NT2/D1 (cell line): ENCODE measurements at regions not wholly inside any gene's neighbourhood (a gene's known extent, or its start where the extent isn't known, plus 50 kb on each side); places are given as distances from the start of the nearest gene placed in this dataset.

Experiments
- DNase-seq: peaks from one replicate; pipeline ENCODE4 v3.0.0-alpha.2; 2011; ENCODE audit warnings: low read depth, low spot score
- H3K27me3 ChIP-seq: 2 replicates; pipeline ENCODE4 v1.6.0; 2011; ENCODE audit warnings: mild to moderate bottlenecking; ENCODE audit not compliant: insufficient read length, insufficient read depth
- H3K36me3 ChIP-seq: 2 replicates; pipeline ENCODE4 v1.6.1; 2011; ENCODE audit warnings: mild to moderate bottlenecking, low read length, mixed read lengths; ENCODE audit not compliant: insufficient read depth, insufficient read length
- H3K4me1 ChIP-seq: 2 replicates; pipeline ENCODE4 v1.5.1; 2011; ENCODE audit not compliant: insufficient read depth, insufficient read length
- H3K4me3 ChIP-seq: 2 replicates; pipeline ENCODE4 v1.5.1; 2011; ENCODE audit warnings: low read depth; ENCODE audit not compliant: insufficient read length
- H3K9ac ChIP-seq: 2 replicates; pipeline ENCODE4 v1.6.0; 2011; ENCODE audit warnings: low read depth; ENCODE audit not compliant: insufficient read length
- H3K9me3 ChIP-seq: 2 replicates; pipeline ENCODE4 v1.5.1; 2011; ENCODE audit warnings: mild to moderate bottlenecking, low read length; ENCODE audit not compliant: insufficient read depth
- SUZ12 ChIP-seq: IDR thresholded peaks from 2 replicates; pipeline ENCODE4 v1.6.1; 2011; ENCODE audit not compliant: insufficient read length, insufficient read depth; ENCODE audit errors: extremely low read depth
- YY1 ChIP-seq: IDR thresholded peaks from 2 replicates; pipeline ENCODE4 v1.6.1; 2011; ENCODE audit not compliant: insufficient read length, insufficient read depth
- ZNF274 ChIP-seq: IDR thresholded peaks from 2 replicates; pipeline ENCODE4 v1.6.1; 2011; ENCODE audit warnings: mild to moderate bottlenecking, low read depth, low read length

DNA sequence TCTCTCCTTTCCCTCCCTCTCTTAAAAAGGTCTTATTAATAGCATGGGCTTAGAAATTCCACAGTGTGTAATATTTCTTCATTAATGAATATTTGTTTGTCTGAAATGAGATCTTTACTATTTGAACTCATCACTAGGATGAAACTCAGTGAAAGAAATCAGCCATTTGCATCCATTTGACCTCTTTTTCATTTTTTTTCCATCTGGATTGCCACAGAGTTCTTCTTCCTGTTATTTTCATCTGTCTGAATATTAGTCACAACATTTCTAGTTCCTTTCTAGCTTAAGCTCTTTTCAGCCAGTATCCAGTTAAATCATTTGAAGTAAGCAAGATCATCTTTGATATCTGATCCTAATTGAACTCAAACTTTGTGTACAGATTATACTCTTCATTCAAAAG, 69.2 kb upstream of the PLS3 start:
- no peaks in the 10 kb centered on the region for H3K27me3 ChIP-seq
- H3K9me3 ChIP-seq: no peaks in the 10 kb centered on the region
- H3K4me1 ChIP-seq: no peaks in the 10 kb centered on the region

DNA sequence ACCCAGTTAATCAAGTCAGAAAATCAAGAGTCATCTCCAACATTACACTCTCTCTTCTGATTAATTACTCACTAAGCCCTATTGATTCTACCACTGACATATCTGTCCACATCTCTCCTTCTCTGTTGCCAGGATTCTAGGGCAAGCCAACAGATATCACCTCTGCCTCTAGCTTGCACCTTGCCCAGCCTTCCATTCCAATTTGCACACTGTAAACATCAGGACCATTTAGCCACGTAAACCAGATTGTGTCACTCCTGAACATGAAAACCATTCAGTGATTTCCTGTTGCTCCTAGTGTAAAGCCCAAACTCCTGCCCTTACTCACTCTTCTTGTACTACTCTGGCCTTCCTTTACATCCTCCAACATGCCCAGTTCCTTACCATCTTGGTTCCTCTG, 68.0 kb upstream of the PLS3 start:
- H3K4me3 ChIP-seq: no peak overlapping the region
- no peak for TF ChIP-seq ZNF274
- no peak for TF ChIP-seq SUZ12
- no peak for TF ChIP-seq YY1
- no peaks in the 10 kb centered on the region for H3K4me1 ChIP-seq
- no peak overlapping the region for H3K9ac ChIP-seq
- no peaks in the 10 kb centered on the region for H3K27me3 ChIP-seq
- no peak for DNase-seq
- no peaks in the 10 kb centered on the region for H3K36me3 ChIP-seq
- H3K9me3 ChIP-seq: no peaks in the 10 kb centered on the region

More for the DNA sequence above, 69.2 kb upstream of the PLS3 start:
- TF ChIP-seq YY1: no peak
- TF ChIP-seq SUZ12: no peak
- TF ChIP-seq ZNF274: no peak
- no peaks in the 10 kb centered on the region for H3K36me3 ChIP-seq
- DNase-seq: no peak
- no peak overlapping the region for H3K9ac ChIP-seq
- H3K4me3 ChIP-seq: no peak overlapping the region

DNA sequence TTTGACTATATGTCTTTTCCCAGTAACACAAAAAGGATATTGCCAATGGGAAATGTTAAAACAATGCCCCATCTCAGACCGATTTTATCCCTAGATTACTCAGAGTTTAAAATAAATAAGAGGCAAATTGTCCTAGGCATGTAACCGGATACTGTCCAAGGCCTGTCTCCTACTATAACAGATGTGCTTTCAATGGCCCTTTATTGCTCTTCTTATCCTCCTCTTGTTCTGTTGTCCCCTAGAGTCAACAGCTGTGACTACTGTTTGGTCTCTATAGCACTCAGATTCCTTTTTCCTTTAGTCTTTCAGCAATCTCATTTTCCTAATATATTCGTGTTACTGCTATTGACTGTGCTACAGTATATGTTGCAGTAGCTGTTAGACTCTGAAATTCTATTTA, 66.8 kb upstream of the PLS3 start:
- no peaks in the 10 kb centered on the region for H3K9me3 ChIP-seq
- H3K9ac ChIP-seq: no peak overlapping the region
- TF ChIP-seq YY1: no peak
- no peak for TF ChIP-seq SUZ12
- no peak for TF ChIP-seq ZNF274
- H3K4me1 ChIP-seq: no peaks in the 10 kb centered on the region
- H3K36me3 ChIP-seq: no peaks in the 10 kb centered on the region
- no peaks in the 10 kb centered on the region for H3K27me3 ChIP-seq
- no peak overlapping the region for H3K4me3 ChIP-seq
- no peak for DNase-seq

- H3K9ac ChIP-seq: no peak overlapping the region
- no peaks in the 10 kb centered on the region for H3K36me3 ChIP-seq
- no peaks in the 10 kb centered on the region for H3K9me3 ChIP-seq
- H3K4me3 ChIP-seq: no peak overlapping the region
- H3K27me3 ChIP-seq: no peaks in the 10 kb centered on the region
- no peaks in the 10 kb centered on the region for H3K4me1 ChIP-seq
- TF ChIP-seq SUZ12: no peak
- no peak for TF ChIP-seq ZNF274
- no peak for TF ChIP-seq YY1
- DNase-seq: no peak
Observed at GRCh38 chrX:115499112-115499805, 61.7 kb upstream of the PLS3 start.

- H3K9ac ChIP-seq: no peak overlapping the region
- H3K4me1 ChIP-seq: no peaks in the 10 kb centered on the region
- H3K36me3 ChIP-seq: no peaks in the 10 kb centered on the region
- no peak for DNase-seq
- no peaks in the 10 kb centered on the region for H3K27me3 ChIP-seq
- TF ChIP-seq SUZ12: no peak
- H3K4me3 ChIP-seq: no peak overlapping the region
- H3K9me3 ChIP-seq: no peaks in the 10 kb centered on the region
Observed at GRCh38 chrX:115503099-115503498, 57.9 kb upstream of the PLS3 start.

GRCh38 chrX:115504167-115504566, 56.8 kb upstream of the PLS3 start:
- H3K36me3 ChIP-seq: no peaks in the 10 kb centered on the region
- no peaks in the 10 kb centered on the region for H3K27me3 ChIP-seq
- no peak overlapping the region for H3K4me3 ChIP-seq
- no peaks in the 10 kb centered on the region for H3K9me3 ChIP-seq
- no peaks in the 10 kb centered on the region for H3K4me1 ChIP-seq
- H3K9ac ChIP-seq: no peak overlapping the region
- TF ChIP-seq SUZ12: no peak
- TF ChIP-seq YY1: no peak
- TF ChIP-seq ZNF274: no peak
- DNase-seq: no peak
